Skeletal muscle satellite cell (primary cell): ENCODE measurements at regions not wholly inside any gene's neighbourhood (a gene's known extent, or its start where the extent isn't known, plus 50 kb on each side); places are given as distances from the start of the nearest gene placed in this dataset.
"Not testable (repeated sequence)": the region's sequence is repeated elsewhere in the genome, so short reads cannot be mapped to it uniquely, and the experiment has no call there.

Source experiments
- H3K27me3 ChIP-seq: 2 replicates; pipeline ENCODE4 v1.7.0; 2013; ENCODE audit warnings: low read length; ENCODE audit not compliant: control insufficient read depth, insufficient read depth
- H3K36me3 ChIP-seq: 2 replicates; pipeline ENCODE4 v1.7.0; 2013; ENCODE audit warnings: mild to moderate bottlenecking, control low read depth, low read length; ENCODE audit not compliant: insufficient read depth
- H3K4me1 ChIP-seq: 2 replicates; pipeline ENCODE4 v1.7.0; 2013; ENCODE audit warnings: low read length; ENCODE audit not compliant: control insufficient read depth, insufficient read depth
- H3K4me2 ChIP-seq: 2 replicates; pipeline ENCODE4 v1.7.0; 2013; ENCODE audit warnings: mild to moderate bottlenecking, low read length
- H3K4me3 ChIP-seq: 2 replicates; pipeline ENCODE4 v1.7.0; 2013; ENCODE audit warnings: low read length
- H3K9ac ChIP-seq: 2 replicates; pipeline ENCODE4 v1.7.0; 2013; ENCODE audit warnings: mild to moderate bottlenecking, low read depth, low read length, moderate library complexity
- H3K9me3 ChIP-seq: replicated peaks from 2 replicates; pipeline ENCODE4 v1.7.0; 2013; ENCODE audit warnings: mild to moderate bottlenecking, control low read depth, low read length

DNA sequence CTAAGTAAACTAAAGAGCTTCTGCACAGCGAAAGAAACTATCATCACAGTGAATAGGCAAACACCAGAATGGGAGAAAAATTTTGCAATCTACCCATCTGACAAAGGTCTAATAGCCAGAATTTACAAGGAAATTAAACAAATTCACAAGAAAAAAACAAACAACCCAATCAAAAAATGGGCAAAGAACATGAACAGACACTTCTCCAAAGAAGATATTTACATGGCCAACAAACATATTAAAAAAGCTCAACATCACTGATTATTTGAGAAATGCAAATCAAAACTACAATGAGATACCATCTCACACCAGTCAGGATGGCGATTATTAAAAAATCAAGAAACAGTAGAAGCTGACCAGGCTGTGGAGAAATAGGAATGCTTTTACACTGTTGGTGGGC is 121.9 kb upstream of the KCNJ18 start:
- H3K4me2 ChIP-seq, H3K9ac ChIP-seq, H3K4me1 ChIP-seq, H3K4me3 ChIP-seq, H3K27me3 ChIP-seq, H3K36me3 ChIP-seq, H3K9me3 ChIP-seq: not testable (repeated sequence)

- H3K9ac ChIP-seq, H3K4me2 ChIP-seq, H3K27me3 ChIP-seq, H3K4me1 ChIP-seq, H3K36me3 ChIP-seq, H3K9me3 ChIP-seq, H3K4me3 ChIP-seq: not testable (repeated sequence)
Measured at GRCh38 chr17:21572148-21572547, 120.2 kb upstream of the KCNJ18 start.

DNA sequence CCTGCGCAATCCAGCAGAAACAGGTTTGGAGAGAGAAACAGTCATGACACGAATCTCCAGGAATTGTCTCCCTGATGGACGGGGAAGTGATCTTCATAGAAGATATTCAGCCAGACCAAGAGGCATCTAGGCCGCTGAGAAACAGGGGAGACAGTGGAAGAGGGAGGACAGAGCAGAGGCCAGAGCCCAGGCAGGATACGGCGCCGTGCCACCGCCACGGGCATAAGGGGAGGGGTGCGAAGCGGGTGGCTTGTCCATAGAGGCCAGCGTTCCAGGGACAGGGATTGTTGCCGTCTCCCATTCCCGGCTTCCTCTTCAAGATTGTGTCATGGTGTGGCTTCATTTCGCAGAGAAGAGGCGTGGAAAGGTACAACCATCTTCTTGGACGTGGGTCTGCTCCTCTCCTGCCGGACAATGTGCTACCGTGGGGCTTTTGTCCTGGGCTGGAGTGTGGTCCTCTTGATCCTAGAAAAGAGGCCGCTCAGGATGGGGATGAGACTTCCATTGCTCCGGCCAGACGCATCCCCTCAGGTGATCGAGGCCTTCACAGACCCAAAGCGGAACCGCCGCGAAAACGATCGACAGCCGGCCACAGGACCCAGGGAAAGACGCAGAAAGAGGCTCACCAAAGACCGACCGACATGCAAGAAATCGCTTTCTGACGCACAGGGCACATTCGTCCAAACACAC is 118.9 kb upstream of the KCNJ18 start:
- peak overlapping the region; percentile 82 for H3K4me2 ChIP-seq
- H3K9ac ChIP-seq: peak overlapping the region; percentile 72
- not testable (repeated sequence) for H3K36me3 ChIP-seq, H3K9me3 ChIP-seq, H3K27me3 ChIP-seq, H3K4me1 ChIP-seq
- H3K4me3 ChIP-seq: peak overlapping the region; percentile 82

GRCh38 chr17:21573961-21574610 is 118.2 kb upstream of the KCNJ18 start:
- Histone ChIP-seq H3K27me3 (no peaks in the 10 kb centered on the region), H3K9me3 (no peaks in the 10 kb centered on the region), H3K4me2 (peak overlapping the region; percentile 82), H3K9ac (peak overlapping the region; percentile 72), H3K4me3 (peak overlapping the region; percentile 82), H3K4me1 (no peaks in the 10 kb centered on the region), H3K36me3 (no peaks in the 10 kb centered on the region)

DNA sequence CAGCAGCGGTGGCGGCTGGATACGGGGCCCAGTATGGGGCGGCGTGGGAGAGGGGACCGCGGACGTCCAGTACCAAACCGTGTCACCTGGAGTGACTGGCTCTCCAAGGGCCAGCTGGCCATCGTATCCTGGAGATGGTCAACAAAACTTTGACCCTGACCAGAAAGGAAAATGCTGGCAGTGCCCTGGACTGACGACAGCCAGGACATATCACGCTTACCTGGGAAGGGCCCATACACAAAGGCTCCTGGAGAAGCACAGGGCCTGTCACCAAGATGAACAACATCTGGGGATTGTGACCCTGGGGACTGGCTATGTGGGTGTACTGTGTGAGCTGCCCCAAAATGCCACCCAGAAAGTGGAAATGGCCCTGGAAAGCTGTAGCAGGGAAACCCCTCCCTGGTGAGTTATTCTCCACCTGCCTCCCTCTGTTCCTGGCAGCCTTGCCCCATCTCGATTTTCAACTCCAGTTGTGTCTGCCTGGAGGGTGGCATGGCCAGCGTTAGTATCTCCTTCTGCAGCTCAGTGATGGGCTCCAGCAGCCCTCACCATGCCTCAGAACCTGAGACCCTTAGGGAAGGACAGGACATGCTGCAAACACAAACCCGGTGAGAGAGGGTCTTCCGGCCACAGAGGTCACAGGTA is 117.6 kb upstream of the KCNJ18 start:
- Histone ChIP-seq H3K9ac (peak overlapping the region; percentile 72), H3K4me3 (peak overlapping the region; percentile 54), H3K4me2 (peak overlapping the region; percentile 82)
- H3K4me1 ChIP-seq, H3K27me3 ChIP-seq, H3K9me3 ChIP-seq, H3K36me3 ChIP-seq: not testable (repeated sequence)

- H3K4me3 ChIP-seq, H3K9me3 ChIP-seq, H3K4me1 ChIP-seq, H3K9ac ChIP-seq, H3K4me2 ChIP-seq, H3K27me3 ChIP-seq, H3K36me3 ChIP-seq: not testable (repeated sequence)
Measured at GRCh38 chr17:21578783-21579182, 113.5 kb upstream of the KCNJ18 start.

- Histone ChIP-seq H3K27me3 (no peaks in the 10 kb centered on the region), H3K4me1 (no peaks in the 10 kb centered on the region), H3K4me3 (no peak overlapping the region), H3K9ac (no peak overlapping the region), H3K9me3 (no peaks in the 10 kb centered on the region), H3K4me2 (no peak overlapping the region), H3K36me3 (no peaks in the 10 kb centered on the region)
Measured at GRCh38 chr17:21592774-21593173, 99.5 kb upstream of the KCNJ18 start.

- H3K4me3 ChIP-seq, H3K9ac ChIP-seq, H3K4me1 ChIP-seq, H3K9me3 ChIP-seq, H3K4me2 ChIP-seq, H3K36me3 ChIP-seq, H3K27me3 ChIP-seq: not testable (repeated sequence)
Measured at GRCh38 chr17:21593452-21594105, 98.7 kb upstream of the KCNJ18 start.

GRCh38 chr17:21595086-21595485 is 97.2 kb upstream of the KCNJ18 start:
- no peaks in the 10 kb centered on the region for H3K9me3 ChIP-seq
- no peak overlapping the region for H3K4me2 ChIP-seq
- no peaks in the 10 kb centered on the region for H3K36me3 ChIP-seq
- H3K4me1 ChIP-seq: no peaks in the 10 kb centered on the region
- no peaks in the 10 kb centered on the region for H3K27me3 ChIP-seq
- no peak overlapping the region for H3K9ac ChIP-seq
- no peak overlapping the region for H3K4me3 ChIP-seq

GRCh38 chr17:21602176-21602575 is 90.1 kb upstream of the KCNJ18 start:
- Histone ChIP-seq H3K9ac (no peak overlapping the region), H3K4me2 (no peak overlapping the region), H3K27me3 (no peaks in the 10 kb centered on the region), H3K4me1 (no peaks in the 10 kb centered on the region), H3K36me3 (no peaks in the 10 kb centered on the region), H3K9me3 (no peaks in the 10 kb centered on the region), H3K4me3 (no peak overlapping the region)

DNA sequence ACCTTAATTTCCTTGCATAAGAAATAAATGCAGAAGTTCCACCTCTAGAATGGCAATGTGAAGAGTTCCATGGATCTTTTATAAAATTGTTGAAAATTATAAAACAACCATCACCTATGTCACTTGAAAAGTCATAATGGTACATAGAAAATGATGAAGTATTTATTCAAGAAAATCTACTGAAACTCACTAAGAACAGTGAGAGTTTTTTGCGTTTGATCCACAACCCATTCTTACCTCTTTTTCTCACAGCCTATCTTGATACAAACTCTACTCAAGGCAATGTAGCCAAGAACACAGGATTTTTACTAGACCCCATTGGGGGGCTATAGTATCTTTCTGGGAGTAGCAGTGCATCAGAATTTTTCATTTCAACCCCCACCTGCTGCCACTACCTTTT is 89.0 kb upstream of the KCNJ18 start:
- not testable (repeated sequence) for H3K9me3 ChIP-seq, H3K4me3 ChIP-seq, H3K4me1 ChIP-seq, H3K27me3 ChIP-seq, H3K4me2 ChIP-seq, H3K36me3 ChIP-seq, H3K9ac ChIP-seq
